OCI-LY1 (cell line): ENCODE measurements at regions not wholly inside any gene's neighbourhood (a gene's known extent, or its start where the extent isn't known, plus 50 kb on each side); places are given as distances from the start of the nearest gene placed in this dataset.

ENCODE experiments used
- CTCF ChIP-seq: fragments of 200-600 bp; sonication (generic), shearing (Covaris generic); IDR thresholded peaks from 2 replicates; pipeline ENCODE4 v1.5.1; 2017; ENCODE audit warnings: mild to moderate bottlenecking, antibody characterized with exemption, low read length, moderate library complexity, mixed read lengths
- EZH2 ChIP-seq: fragments of 200-600 bp; sonication (generic), shearing (Covaris generic); IDR thresholded peaks from 2 replicates; pipeline ENCODE4 v1.8.0; 2017; ENCODE audit warnings: borderline replicate concordance, mixed run types, mild to moderate bottlenecking, antibody characterized with exemption, low read length, moderate library complexity, mixed read lengths

- TF ChIP-seq CTCF (no peak), EZH2 (no peak)
Observed at GRCh38 chr1:58152697-58153096, 393.8 kb downstream of the OMA1 start.
